ENCODE measurements at regions not wholly inside any gene's neighbourhood (a gene's known extent, or its start where the extent isn't known, plus 50 kb on each side); places are given as distances from the start of the nearest gene placed in this dataset.

DNA sequence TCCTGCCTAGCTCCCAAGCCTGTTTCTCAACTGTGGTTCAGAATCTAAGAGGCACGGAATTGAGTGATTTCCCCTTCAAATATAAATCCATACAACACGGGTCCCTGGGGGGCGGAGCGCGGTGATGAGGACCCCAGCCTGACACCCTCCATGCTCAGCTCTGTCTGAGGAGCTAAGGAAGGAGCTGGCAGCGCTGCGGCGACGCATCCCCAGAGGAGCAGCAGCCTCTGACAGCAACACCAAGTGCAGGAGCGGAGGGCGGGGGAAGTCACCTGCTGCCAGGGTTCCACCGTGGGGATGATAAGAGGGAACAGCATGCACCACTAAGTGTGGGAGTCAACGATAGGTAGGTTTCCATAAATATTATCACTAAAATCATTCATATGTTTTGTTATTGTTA lies 72.6 kb upstream of the VWC2 start (continued):
- TF ChIP-seq PRDM10 (tag by site-specific recombination; IDR thresholded peaks at IDR 0.05) (no peak), MZF1 (tag by site-specific recombination; IDR thresholded peaks at IDR 0.05; ENCODE audit: borderline replicate concordance) (no peak)

DNA sequence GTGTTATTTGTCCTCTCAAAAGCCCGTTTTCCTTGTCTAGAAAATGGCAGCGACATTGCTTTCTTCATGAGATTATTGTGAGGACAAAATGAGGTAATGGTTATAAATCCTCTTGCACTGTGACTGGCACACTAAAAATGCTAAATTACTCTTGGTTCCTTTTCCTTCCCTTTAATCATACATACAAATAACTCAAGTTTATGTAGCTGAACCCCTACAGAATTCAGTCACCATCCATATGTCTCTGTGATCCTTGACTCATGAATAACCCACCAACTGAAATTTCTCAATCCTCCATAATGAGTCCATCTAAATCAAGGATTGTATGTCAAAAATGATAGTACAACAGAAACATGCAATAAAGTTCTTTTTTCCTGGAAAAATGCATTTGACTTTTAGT lies 71.3 kb upstream of the VWC2 start:
- no peaks in the 10 kb centered on the region for H3K36me3 ChIP-seq (ENCODE audit: control insufficient read depth in 2 of 2, insufficient read depth in 1 of 2, low read length in 2 of 2)
- POLR2A ChIA-PET: no interaction called here
- no peak for TF ChIP-seq ZNF362 (tag by site-specific recombination; IDR thresholded peaks at IDR 0.05)
- TF ChIP-seq GFI1B (tag by site-specific recombination; IDR thresholded peaks at IDR 0.05): no peak
- TF ChIP-seq, protein P1, sequence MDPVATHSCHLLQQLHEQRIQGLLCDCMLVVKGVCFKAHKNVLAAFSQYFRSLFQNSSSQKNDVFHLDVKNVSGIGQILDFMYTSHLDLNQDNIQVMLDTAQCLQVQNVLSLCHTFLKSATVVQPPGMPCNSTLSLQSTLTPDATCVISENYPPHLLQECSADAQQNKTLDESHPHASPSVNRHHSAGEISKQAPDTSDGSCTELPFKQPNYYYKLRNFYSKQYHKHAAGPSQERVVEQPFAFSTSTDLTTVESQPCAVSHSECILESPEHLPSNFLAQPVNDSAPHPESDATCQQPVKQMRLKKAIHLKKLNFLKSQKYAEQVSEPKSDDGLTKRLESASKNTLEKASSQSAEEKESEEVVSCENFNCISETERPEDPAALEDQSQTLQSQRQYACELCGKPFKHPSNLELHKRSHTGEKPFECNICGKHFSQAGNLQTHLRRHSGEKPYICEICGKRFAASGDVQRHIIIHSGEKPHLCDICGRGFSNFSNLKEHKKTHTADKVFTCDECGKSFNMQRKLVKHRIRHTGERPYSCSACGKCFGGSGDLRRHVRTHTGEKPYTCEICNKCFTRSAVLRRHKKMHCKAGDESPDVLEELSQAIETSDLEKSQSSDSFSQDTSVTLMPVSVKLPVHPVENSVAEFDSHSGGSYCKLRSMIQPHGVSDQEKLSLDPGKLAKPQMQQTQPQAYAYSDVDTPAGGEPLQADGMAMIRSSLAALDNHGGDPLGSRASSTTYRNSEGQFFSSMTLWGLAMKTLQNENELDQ (tag by site-specific recombination; IDR thresholded peaks at IDR 0.05; ENCODE audit: low read depth): no peak
- TF ChIP-seq ZNF335 (tag by site-specific recombination; conservative IDR thresholded peaks at IDR 0.05): no peak
- no peak for TF ChIP-seq TCF7L2 (IDR thresholded peaks at IDR 0.05; ENCODE audit: borderline replicate concordance, low read depth, low read length)
- TF ChIP-seq ZNF670 (tag by site-specific recombination; IDR thresholded peaks at IDR 0.05; ENCODE audit: low read depth): no peak
- no peak for TF ChIP-seq SP3 (tag by site-specific recombination; IDR thresholded peaks at IDR 0.05)
- TF ChIP-seq ZNF48 (tag by site-specific recombination; IDR thresholded peaks at IDR 0.05): no peak
- no peak for TF ChIP-seq ATF2 (tag by site-specific recombination; IDR thresholded peaks at IDR 0.05; ENCODE audit: low read depth)
- no peak for TF ChIP-seq ZNF280D (tag by site-specific recombination; IDR thresholded peaks at IDR 0.05)
- TF ChIP-seq RBAK (tag by site-specific recombination; IDR thresholded peaks at IDR 0.05): no peak
- TF ChIP-seq ZSCAN16 (tag by site-specific recombination; IDR thresholded peaks at IDR 0.05): no peak
- TF ChIP-seq MZF1 (tag by site-specific recombination; IDR thresholded peaks at IDR 0.05; ENCODE audit: borderline replicate concordance): no peak
- no peak for TF ChIP-seq ZNF514 (tag by site-specific recombination; IDR thresholded peaks at IDR 0.05)

More for the DNA sequence above, 71.3 kb upstream of the VWC2 start:
- Histone ChIP-seq H3K4me3 (ENCODE audit: low read depth, low read length) (no peak overlapping the region), H3K9me3 (ENCODE audit: control insufficient read depth, insufficient read depth, low read depth, low read length) (no peaks in the 10 kb centered on the region), H3K27ac (ENCODE audit: extremely low read depth, low read depth, low read length) (no peak overlapping the region), H3K4me1 (ENCODE audit: control insufficient read depth, insufficient read depth, low read length) (no peaks in the 10 kb centered on the region)
- CTCF ChIA-PET: no interaction called here

All from HEK293 (cell line).